ENCODE measurements at regions not wholly inside any gene's neighbourhood (a gene's known extent, or its start where the extent isn't known, plus 50 kb on each side); places are given as distances from the start of the nearest gene placed in this dataset.
"Not testable (repeated sequence)": the region's sequence is repeated elsewhere in the genome, so short reads cannot be mapped to it uniquely, and the experiment has no call there.

DNA sequence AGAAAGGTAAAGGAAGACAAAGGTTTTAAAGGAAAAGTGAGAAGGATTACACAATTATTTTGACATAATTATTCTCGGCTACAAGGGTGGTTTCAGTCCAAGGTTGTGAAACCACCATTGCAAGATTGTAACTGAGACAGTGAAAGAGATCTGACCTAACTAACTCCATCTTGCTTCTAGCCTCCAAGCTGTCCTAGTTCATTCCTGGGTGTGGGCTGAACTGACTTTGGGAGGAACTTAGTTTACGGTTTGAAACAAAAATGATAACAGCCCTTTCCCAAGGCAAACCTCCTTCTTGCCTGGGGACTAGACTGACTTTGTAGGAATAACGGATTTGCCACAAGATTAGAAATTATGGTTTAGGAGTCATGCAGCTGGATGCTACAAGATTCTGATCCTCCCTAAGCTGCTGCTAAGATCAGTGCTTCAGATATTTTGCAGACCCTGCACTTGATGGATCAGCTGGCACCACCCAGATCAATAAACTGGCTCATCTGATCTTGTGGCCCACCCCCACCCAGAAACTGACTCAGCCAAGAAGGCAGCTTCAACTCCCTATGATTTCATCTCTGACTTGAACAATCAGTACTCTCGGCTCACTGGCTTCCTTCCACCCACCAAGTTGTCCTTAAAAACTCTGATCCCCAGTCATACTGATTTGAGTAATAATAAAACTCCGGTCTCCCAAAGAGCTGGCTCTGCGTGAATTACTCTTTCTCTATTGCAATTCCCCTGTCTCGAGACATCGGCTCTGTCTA lies 57.7 kb upstream of the AADACL2 start:
- no peak for DNase-seq

- no peak for DNase-seq
Observed at GRCh38 chr3:151673974-151674373, 59.8 kb upstream of the AADACL2 start.

GRCh38 chr3:151667762-151668161 lies 66.0 kb upstream of the AADACL2 start:
- not testable (repeated sequence) for DNase-seq

- no peak for DNase-seq
Observed at GRCh38 chr3:151660885-151661284, 72.8 kb upstream of the AADACL2 start.

GRCh38 chr3:151644986-151645385 lies 88.7 kb upstream of the AADACL2 start:
- no peak for DNase-seq

DNA sequence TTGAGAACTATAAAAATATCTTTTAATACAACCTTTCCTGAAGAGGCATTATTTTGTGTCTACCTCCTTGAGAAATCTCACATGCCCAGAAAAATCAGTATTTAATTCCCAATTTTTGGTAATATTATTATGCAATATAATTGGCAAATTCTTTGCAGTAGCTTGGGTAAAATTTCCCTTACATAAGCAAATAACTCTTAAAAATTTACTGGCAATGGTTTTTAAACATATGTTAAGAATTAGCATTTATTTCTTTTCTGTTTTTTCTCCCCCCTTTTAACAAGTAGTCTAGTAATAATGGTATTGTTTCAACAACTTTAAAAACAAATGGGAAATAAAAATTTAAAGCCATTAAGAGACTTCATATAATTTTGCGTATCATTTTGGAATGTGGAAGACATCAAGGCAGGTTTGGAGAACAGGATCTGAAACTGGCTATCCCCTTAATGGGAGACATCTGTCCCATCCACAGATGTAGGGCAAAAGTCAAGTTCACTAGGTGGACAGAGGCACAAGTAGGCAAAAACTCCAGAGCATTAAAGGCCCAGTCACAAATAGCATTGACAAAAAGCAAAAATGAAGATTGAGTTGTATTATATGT lies 89.6 kb upstream of the AADACL2 start:
- DNase-seq: no peak

DNA sequence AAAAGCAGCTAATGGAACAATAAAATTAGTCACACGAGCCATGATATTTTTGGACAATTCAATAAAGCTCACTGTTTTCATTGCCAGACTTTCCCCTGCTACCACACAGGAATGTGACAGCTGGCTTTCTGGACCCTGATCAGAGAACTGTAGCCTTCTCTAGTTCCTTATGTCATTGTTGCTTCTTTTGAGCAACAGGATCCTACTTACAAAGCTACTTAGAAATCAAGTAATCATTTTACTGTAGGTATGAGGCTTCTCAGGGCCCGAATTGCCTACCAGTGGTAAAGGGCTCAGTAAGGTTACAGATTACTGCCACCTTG lies 94.3 kb upstream of the AADACL2 start:
- DNase-seq: no peak

DNA sequence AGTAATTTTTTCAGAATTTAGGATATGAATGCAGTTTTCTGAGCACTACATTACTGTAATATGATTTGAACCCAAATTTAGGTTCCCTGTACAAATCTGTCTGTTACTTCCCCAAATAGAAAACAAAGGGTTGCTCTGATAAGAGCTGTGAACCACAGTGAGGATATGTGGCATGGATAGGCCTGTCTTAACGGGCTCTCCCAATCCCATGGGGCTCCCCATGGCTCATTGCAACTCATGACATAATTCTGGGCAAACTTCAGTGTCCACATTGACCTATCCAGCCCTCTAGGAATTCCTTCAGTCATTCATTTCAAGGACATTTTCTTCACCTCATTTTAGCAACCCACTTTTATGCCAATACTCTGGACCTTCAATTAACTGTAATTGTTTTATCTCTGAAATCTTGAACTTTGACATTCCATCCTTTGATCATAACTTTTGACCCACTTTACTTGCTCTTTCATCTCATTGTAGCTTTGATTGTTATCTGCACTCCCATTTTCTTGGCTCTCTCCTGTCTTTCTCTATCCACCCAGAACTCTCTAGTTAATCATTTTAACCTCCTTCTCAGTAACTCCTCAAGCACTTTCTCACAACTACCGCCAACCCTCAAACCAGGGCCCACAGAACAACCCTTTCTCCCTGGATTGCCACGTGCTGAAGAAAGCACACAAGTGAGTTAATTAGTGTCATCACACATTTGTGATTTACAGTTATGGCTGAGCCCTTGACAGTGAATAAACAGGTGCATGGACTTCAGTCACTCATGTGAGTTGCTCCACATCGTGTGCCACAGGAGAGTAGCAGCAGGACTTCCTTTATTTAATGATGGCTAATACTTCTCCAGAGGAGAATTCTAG lies 94.9 kb upstream of the AADACL2 start:
- no peak for DNase-seq

DNA sequence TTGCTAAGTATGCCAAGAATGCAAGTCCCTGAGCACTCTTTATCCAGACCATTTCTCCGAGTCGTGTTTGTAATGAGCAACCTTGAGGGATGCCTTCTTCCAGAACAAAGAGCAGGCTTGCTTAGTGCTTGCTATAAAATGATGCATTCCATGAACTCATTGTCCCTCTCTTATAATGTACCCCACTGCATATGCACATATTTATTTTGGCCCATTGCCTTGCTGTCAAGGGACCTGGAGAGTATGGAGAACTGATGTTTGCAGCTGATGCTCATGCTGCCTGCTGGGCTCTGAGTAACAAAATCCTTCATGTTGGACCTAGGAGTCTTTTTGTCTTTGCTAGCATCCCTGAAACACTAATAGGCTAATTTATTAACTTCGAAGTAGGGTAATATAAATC lies 97.8 kb upstream of the AADACL2 start:
- no peak for DNase-seq

DNA sequence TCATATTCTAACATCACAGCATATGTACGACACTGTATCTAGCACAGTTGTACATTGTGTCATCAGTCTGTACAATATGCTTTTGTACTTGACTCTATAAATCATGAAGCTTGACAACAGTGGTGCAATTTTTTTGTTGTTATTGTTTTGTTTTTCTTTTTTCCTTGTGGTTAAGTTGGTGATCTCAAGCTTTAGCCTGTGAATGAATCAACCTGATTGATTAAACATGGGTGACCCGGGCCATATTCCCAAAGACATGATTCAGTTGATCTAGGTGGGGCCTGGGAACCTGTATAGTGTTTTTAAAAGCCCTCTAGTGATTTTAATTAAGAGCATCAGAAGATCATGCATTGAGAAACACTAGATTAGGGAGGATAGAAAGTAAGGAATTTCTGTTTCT lies 101.8 kb upstream of the AADACL2 start:
- no peak for DNase-seq

- DNase-seq: no peak
Observed at GRCh38 chr3:151630938-151631441, 102.7 kb upstream of the AADACL2 start.

- no peak for DNase-seq
Observed at GRCh38 chr3:151630035-151630434, 103.7 kb upstream of the AADACL2 start.

DNA sequence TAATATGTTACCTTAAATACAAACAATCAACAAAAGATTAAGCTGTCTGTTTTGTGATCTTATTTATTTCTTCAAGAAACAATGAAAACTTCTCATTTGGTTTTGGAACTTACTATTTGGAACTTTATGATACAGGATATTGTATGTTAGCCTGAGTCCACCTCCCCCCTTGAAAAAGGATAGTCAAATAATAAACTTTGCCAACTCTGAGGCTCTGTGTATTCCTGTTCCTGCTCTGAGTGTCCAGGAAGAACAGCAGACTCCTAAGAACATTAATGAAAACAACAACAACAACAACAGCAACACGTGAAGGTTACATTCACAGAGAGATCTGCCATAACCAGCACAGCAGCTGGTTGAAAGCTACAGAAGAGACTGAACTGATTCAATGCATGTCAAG lies 108.1 kb upstream of the AADACL2 start:
- DNase-seq: no peak

DNA sequence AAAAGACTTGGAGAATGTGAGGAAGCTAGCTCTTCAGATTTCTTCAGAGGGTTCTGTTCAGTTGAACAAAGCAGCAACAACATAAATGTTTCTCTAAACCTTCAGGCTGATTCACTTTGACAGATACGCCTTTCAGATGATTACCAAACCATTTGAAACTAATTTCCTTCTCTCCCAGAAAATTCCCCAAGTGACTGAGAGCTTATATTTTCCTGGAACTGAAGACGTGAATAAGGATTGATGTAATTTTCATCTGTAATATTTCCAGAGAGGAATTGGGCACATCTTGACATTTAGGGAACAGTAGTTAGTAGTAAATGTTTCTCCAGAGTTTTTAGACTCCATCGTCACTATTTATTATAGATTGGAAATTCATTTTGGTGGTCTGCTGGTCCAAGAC lies 108.6 kb upstream of the AADACL2 start:
- no peak for DNase-seq

GRCh38 chr3:151620071-151620470 lies 113.7 kb upstream of the AADACL2 start:
- DNase-seq: no peak

- no peak for DNase-seq
Observed at GRCh38 chr3:151615464-151615863, 118.3 kb upstream of the AADACL2 start.

GRCh38 chr3:151612115-151612514 lies 121.6 kb upstream of the AADACL2 start:
- no peak for DNase-seq

DNA sequence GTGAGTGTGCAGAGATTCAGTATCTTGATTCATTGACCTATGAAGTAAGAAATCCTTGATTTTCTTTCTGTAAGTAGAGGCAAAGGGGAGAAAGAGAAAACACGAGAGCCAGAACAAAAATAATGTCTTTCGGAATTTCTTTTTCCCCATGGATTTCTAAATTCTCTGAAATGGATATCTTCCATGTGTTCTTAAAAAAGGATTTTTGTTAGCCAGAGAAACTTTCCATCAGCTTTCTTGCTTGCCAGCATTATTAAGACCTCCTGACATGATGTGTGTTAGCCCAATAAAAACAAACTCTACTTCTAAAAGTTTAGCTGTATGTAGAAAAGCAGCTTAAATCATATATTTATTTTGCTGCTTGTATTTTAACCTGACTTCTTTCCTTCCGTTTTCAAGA lies 122.3 kb upstream of the AADACL2 start:
- DNase-seq: no peak

DNA sequence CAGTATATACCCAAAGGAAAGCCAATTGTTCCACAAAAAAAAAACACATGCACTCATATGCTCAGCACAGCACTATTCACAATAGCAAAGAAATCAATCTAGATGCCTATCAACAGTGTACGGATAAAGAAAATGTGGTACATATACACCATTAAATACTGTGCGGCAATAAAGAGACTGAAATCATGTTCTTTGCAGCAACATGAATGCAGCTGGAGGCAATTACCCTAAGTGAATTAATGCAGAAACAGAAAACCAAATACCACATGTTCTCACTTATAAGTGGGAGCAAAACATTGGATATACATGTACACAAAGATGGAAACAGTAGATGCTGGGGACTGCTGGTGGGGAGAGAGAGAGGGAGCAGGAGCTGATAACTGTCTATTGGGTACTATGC lies 124.2 kb upstream of the AADACL2 start:
- DNase-seq: no peak

GRCh38 chr3:151604891-151605290 lies 128.8 kb upstream of the AADACL2 start:
- DNase-seq: no peak

GRCh38 chr3:151600783-151601182 lies 132.9 kb upstream of the AADACL2 start:
- DNase-seq: no peak

GRCh38 chr3:151599103-151599672 lies 134.5 kb upstream of the AADACL2 start:
- no peak for DNase-seq

- DNase-seq: no peak
Observed at GRCh38 chr3:151596940-151597339, 136.1 kb upstream of the IGSF10 start.

DNA sequence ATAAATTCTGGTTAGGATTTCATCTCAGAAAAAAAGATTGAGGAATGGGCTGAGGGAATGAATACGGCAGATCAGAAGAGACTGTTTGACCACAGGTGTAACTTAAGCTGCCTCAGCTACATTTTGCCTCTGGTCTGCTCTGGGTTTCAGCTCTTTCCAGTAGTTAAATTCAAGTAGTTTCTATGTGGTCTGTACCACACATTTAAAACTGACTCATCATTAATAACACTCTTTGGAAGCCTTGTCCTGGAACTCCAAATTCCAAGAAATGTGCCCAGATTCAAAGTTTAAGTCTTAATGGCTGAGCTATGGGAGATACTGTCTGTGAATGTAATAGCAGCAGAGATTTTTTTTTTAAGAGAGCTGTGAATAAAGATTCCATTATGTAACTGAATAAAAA lies 133.1 kb upstream of the IGSF10 start:
- no peak for DNase-seq

Measured in NCI-H446 treated with DMSO at 0.1 percent for 48 hours (cell line).